Tibial artery (tissue), 4 donors: ENCODE measurements at regions not wholly inside any gene's neighbourhood (a gene's known extent, or its start where the extent isn't known, plus 50 kb on each side); places are given as distances from the start of the nearest gene placed in this dataset.

Experiments
- DNase-seq, 2 donors: peaks; one replicate each; pipeline ENCODE4 v3.0.0-alpha.2; 2019
- H3K27ac ChIP-seq, 2 donors: fragments of 200-600 bp; sonication (generic) in 1 of 2; 1 replicate in 1 of 2; 2 replicates in 1 of 2; pipeline ENCODE4 v1.5.1; 2018 to 2019; ENCODE audit warnings: mild to moderate bottlenecking in 1 of 2
- H3K27me3 ChIP-seq, 2 donors: fragments of 200-600 bp; sonication (generic) in 1 of 2; one replicate each; pipeline versions ENCODE4 v1.5.1 to v1.6.0; 2016 to 2019
- H3K36me3 ChIP-seq, 3 donors: fragments of 200-600 bp; sonication (generic) in 2 of 3; one replicate each; pipeline ENCODE4 v1.5.1; 2016 to 2019; ENCODE audit warnings: mild to moderate bottlenecking in 2 of 3
- H3K4me1 ChIP-seq, 4 donors: fragments of 200-600 bp; sonication (generic) in 2 of 4; 1 replicate in 3 of 4; 2 replicates in 1 of 4; pipeline ENCODE4 v1.5.1; 2016 to 2019
- H3K4me3 ChIP-seq, 2 donors: fragments of 200-600 bp; sonication (generic) in 1 of 2; 1 replicate in 1 of 2; 2 replicates in 1 of 2; pipeline ENCODE4 v1.5.1; 2018 to 2019; ENCODE audit warnings: mild to moderate bottlenecking in 2 of 2
- H3K9me3 ChIP-seq, 3 donors: fragments of 200-600 bp; sonication (generic) in 1 of 3; one replicate each; pipeline ENCODE4 v1.5.1; 2016 to 2019
- CTCF ChIP-seq, 2 experiments: fragments of 200-600 bp in 1 of 2; fragments of 450-650 bp in 1 of 2; IDR thresholded peaks; one replicate each; pipeline ENCODE4 v1.5.1; 2017 to 2019; ENCODE audit warnings: antibody characterized with exemption in 2 of 2, mild to moderate bottlenecking in 1 of 2, moderate library complexity in 1 of 2
- intact Hi-C: fragments of 100-400 bp; cut with DNase I; formaldehyde crosslinking; loops from one replicate; pipeline ENCODE4 v1.15.0; 2023; ENCODE audit warnings: low total_unique reads

GRCh38 chr3:80767604-80768003 lies 993.8 kb downstream of the GBE1 start:
- H3K9me3 ChIP-seq: peaks cover 0 to 4% (median 0%) of the 10 kb centered on the region in 3 donors
- H3K4me1 ChIP-seq: no peaks in the 10 kb centered on the region
- intact Hi-C loops: no loop called here
- no peak for TF ChIP-seq CTCF (IDR thresholded peaks at IDR 0.05)
- no peaks in the 10 kb centered on the region for H3K27me3 ChIP-seq
- DNase-seq: no peak
- H3K36me3 ChIP-seq: no peaks in the 10 kb centered on the region
- H3K27ac ChIP-seq: no peak overlapping the region
- H3K4me3 ChIP-seq: no peak overlapping the region

GRCh38 chr3:80754969-80755368 lies 987.2 kb upstream of the ROBO1 start:
- Histone ChIP-seq H3K36me3 (no peaks in the 10 kb centered on the region), H3K9me3 (no peaks in the 10 kb centered on the region), H3K4me1 (no peaks in the 10 kb centered on the region), H3K27me3 (no peaks in the 10 kb centered on the region), H3K4me3 (no peak overlapping the region), H3K27ac (no peak overlapping the region)
- intact Hi-C loops: no loop called here
- no peak for DNase-seq
- TF ChIP-seq CTCF (IDR thresholded peaks at IDR 0.05): no peak

GRCh38 chr3:80753021-80753420 lies 985.2 kb upstream of the ROBO1 start:
- TF ChIP-seq CTCF (IDR thresholded peaks at IDR 0.05): no peak
- DNase-seq: no peak
- Histone ChIP-seq H3K27ac (no peak overlapping the region), H3K27me3 (no peaks in the 10 kb centered on the region), H3K9me3 (no peaks in the 10 kb centered on the region), H3K36me3 (no peaks in the 10 kb centered on the region), H3K4me3 (no peak overlapping the region), H3K4me1 (no peaks in the 10 kb centered on the region)
- intact Hi-C loops: no loop called here

GRCh38 chr3:80750637-80751036 lies 982.8 kb upstream of the ROBO1 start:
- Histone ChIP-seq H3K27me3 (no peaks in the 10 kb centered on the region), H3K4me3 (no peak overlapping the region), H3K9me3 (no peaks in the 10 kb centered on the region), H3K27ac (no peak overlapping the region), H3K4me1 (no peaks in the 10 kb centered on the region), H3K36me3 (no peaks in the 10 kb centered on the region)
- TF ChIP-seq CTCF (IDR thresholded peaks at IDR 0.05): no peak
- intact Hi-C loops: no loop called here
- no peak for DNase-seq

GRCh38 chr3:80734920-80735319 lies 967.1 kb upstream of the ROBO1 start:
- Histone ChIP-seq H3K9me3 (no peaks in the 10 kb centered on the region), H3K27me3 (no peaks in the 10 kb centered on the region), H3K4me3 (no peak overlapping the region), H3K4me1 (no peaks in the 10 kb centered on the region), H3K27ac (no peak overlapping the region), H3K36me3 (no peaks in the 10 kb centered on the region)
- TF ChIP-seq CTCF (IDR thresholded peaks at IDR 0.05): no peak
- intact Hi-C loops: no loop called here
- DNase-seq: no peak

GRCh38 chr3:80734483-80734882 lies 966.7 kb upstream of the ROBO1 start:
- no peak for TF ChIP-seq CTCF (IDR thresholded peaks at IDR 0.05)
- no peaks in the 10 kb centered on the region for H3K9me3 ChIP-seq
- H3K27me3 ChIP-seq: no peaks in the 10 kb centered on the region
- DNase-seq: no peak
- no peaks in the 10 kb centered on the region for H3K4me1 ChIP-seq
- no peaks in the 10 kb centered on the region for H3K36me3 ChIP-seq
- H3K4me3 ChIP-seq: no peak overlapping the region
- intact Hi-C loops: no loop called here
- H3K27ac ChIP-seq: no peak overlapping the region
